ENCODE measurements at regions not wholly inside any gene's neighbourhood (a gene's known extent, or its start where the extent isn't known, plus 50 kb on each side); places are given as distances from the start of the nearest gene placed in this dataset.

DNA sequence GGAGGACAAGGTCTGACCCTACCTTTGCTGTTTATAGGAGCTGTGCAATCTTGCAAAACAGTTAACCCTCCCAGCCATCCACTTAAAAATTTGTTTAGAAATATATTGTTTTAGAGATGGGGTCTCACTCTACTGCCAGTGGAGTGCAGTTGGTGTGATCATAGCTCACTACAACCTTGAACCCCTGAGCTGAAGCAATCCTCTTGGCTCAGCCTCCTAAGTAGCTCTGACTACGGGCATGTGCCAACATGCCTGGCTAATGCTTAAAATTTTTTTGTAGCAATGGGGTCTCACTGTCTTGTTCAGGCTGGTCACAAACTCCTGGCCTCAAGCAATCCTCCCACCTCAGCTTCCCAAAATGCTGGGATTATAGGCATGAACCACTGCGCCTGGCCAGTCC is 120.2 kb upstream of the PJA2 start:
- DNase-seq = no peak

DNA sequence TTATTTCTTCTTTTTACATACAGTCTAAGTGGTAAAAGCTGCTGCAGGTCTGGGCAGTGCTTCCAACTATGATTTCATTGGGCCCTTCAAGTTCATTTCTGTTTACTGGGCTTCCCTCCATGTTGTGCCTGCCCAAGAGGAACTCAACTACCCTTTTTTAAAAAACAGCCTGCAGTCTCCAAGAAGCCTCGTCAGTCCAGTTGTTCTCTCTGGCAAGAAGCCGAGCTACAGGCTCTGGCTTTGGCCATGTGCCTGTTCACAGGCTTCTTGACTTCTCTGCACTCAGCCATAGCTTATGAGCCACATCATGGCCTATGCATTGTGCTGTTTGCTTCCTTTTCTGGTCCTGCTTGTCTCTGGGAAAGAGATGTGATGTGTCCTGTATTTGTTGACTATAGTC is 119.7 kb upstream of the PJA2 start:
- DNase-seq = peak; percentile 10

DNA sequence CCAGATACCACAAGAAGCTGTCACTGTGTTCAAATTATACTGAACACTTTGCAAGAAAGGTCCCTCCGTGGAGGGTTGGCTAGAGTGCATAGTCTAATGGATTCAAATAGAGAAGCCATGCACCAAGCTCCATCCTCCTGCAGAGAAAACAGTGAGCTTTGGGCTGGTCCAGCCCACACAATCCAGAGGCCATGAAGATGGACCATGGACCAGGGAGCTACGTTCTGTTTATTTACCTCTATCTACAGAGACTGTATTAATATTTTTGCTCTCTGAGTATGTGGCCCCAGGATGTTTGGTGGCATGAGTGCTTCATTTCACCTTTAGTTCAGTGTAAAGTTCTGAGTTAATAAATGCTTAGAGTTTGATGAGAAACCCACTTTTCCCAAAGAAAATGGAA is 114.8 kb upstream of the PJA2 start:
- DNase-seq = no peak

DNA sequence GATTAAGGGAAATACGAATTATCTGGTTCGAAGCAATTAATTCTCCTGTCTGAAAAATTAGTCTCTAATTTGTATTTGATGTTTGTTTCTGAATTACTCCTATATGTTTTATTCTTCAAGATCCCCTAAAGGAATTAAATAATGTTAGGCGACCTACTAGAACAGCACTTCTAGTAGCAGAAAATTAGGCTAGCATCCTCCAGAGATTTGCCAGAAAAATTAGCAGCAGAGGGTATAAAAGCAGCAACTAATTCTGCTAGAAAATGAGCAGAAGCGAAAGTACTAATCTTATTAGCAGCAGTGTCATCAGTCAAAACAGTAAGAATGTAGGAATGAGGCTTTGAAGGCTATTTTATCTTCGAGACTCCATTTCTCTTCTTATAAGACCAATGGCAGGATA is 114.3 kb upstream of the PJA2 start:
- DNase-seq = no peak

DNA sequence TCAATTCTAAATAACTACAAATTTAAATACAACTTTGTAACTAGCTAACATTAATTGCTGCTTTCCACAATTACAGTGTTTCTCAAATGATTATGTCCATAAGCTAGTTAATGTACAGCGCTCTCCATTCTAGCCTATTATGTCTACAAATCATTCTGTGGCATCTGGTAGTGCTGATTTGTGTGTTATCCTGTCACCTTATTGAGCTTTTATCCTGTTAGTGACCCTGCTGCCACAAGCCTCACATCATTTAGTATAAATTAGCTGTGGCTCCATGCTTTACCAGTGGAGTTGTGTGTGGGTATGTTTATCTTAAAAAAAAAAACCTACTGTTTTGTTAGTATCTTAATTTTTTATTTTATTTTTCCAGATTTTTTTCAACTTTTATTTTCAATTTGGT is 112.6 kb upstream of the PJA2 start:
- DNase-seq = no peak

DNA sequence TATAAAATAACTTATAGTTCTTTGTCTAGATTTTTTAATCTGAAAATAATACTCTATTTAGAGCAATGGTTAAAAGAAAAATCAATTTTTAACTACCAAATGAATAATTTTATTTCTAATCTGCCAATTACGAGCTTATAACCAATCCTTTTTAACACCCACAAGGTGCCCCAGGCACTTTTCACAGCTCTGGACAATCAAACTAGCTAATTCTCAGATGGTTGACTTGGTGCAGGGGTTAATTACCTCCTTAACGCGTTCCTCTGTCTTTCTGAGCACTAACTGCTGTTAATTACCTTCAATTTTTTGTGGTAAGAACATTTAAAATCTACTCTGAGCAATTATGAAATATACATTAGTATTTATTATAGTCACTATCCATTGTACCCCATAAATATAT is 109.6 kb upstream of the PJA2 start:
- DNase-seq = no peak

DNA sequence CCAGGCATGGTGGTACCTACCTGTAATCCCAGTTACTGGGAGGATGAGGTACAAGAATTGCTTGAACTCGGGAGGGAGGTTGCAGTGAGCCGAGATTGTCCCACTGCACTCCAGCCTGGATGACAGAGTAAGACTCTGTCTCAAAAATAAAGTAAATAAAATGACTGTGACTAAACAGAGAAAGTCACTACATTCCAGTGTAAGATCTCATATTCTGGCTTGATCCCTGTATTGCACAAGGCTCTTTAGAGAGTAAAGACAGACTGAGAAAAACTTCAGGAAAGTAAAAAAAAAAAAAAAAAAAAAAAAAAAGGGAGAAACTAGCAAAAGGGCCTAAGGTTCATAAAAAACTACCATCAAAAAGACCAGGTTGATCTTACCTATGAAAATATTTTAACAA is 106.6 kb upstream of the PJA2 start:
- DNase-seq = no peak

DNA sequence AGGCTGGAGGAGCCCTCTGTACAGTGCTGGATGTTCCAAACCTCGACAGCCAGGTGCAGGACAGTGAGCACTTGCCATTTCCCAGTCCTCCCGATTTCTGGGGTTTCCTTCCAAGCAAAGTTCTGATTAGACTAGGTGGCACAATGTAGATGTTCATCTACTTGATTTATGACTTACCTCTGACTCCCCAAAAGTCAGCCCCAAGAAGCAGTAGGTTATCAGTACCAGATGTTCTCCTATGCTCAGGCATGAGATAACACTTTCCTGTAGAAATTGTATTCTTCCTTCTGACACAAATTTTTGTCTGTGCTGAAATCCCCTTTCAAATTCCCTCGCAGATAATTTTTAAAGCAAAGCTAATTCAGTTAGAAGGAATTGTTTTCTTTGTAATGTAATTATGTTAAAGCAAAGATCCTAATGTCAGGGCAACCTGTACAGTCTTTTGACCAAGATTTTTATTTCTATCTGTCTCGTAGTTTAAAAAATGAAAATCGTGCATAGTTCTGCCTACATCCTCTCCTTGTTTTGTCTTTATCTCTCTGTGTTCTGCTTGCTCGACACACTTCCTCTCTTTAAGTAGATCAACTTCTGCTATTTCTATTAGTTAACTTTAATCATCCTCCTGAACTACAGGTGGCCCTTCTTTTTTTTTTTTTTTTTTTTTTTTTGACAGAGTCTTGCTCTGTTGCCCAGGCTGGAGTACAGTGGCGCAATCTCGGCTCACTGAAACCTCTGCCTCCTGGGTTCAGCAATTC is 102.4 kb upstream of the PJA2 start:
- no peak for DNase-seq

DNA sequence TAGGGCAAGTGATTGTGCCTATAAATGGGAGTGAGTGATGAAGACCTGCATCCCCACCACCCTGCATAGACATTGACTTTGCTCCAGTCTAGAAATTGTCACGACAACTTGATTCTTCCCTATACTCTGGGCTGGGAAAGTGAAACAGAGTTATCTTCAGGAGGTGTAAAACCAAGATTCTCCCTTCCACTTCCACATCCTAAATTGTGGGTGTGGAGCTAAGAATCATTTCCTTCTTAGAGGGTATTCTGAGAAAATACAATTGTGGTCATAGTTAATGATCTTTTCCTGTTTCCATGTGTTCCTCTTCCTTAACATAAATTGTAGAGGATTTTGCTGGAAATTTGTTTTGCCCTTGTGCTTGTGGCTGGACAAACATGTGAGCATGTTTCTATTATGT is 96.8 kb upstream of the PJA2 start:
- no peak for DNase-seq

DNA sequence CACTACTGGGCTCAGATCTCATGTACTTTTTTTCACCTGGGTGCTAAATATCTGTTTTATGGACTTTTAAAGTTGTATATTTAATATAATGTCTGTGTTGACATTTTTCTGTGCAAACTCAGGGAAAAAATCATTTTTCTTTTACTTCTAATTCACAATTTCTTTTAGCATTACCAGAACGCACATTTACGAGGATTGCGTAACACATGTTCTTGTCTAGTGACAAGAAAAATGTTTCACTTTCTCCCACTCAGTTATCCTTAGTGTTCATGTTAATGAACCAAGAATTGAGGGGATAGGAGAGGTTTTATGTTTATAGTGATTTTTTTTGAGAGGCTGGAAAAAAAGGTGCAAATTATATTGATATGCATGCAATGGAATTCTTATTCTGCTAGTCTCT is 86.3 kb upstream of the PJA2 start:
- DNase-seq = no peak

DNA sequence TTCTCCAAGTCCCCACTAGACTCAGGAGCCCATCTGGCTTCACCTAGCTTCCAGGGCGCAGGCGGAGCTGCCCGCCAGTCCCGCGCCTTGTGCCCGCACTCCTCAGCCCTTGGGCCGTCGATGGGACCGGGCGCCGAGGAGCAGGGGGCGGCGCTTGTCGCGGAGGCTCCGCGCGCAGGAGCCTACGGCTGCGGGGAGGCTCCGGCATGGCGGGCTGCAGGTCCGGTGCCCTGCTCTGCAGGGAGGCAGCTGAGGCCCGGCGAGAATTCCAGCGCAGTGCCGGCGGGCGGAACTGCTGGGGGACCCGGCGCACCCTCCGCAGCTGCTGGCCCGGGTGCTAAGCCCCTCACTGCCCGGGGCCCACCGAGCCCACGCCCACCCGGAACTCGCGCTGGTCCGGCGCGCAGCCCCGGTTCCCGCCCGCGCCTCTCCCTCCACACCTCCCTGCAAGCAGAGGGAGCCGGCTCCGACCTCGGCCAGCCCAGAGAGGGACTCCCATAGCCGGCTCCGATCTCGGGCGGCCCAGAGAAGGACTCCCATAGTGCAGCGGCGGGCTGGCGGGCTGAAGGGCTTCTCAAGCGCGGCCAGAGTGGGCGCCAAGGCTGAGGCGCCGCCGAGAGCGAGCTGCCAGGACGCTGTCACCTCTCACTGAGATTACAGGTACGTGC is 78.1 kb upstream of the PJA2 start:
- DNase-seq = no peak

DNA sequence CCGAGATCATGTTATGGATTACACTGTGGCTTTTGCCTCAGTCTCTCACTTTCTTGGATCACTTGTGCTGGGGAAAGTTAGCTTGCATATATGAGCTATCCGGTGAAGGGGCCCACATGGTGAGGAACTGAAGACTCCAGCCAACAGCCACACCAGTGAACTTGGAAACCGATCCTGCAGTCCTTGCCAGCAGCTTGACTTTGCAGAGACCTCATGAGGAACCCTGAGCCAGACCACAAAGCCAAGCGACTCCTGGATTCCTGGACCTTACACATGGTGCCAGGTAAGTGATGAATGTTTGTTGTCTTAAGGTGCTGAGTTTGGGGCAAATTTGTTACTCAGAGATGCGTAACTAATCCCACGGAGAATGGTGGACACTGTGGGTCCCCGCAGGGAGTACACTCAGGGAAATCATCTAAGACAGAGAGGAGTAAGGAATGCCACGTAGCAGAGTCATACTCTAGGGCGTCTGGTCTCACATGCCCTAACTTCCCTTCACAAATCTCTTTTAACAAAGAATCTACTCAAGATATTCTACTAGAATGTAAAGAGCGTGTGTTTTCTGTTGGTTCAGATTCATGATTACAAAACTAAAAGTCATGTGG is 76.5 kb upstream of the PJA2 start:
- no peak for DNase-seq

DNA sequence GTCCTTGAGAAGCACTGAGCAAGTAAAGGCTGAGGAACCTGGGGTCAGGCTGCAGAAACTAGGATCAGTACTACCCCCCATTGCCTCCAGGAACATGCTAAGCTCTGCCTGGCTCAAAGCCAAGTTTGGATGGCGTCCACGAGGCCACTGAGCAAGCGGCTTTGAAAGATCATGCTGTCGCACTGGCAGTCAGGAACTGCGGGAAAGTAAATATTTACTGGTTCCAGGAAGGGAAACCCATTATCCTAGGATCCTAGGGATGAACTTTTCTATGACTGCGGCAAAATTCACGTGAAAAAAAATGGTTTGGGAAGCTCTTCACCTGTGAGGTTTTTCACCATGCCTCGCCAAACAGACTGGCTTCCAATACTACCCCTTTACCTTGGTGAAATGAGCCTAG is 75.3 kb upstream of the PJA2 start:
- peak; percentile 56 for DNase-seq

DNA sequence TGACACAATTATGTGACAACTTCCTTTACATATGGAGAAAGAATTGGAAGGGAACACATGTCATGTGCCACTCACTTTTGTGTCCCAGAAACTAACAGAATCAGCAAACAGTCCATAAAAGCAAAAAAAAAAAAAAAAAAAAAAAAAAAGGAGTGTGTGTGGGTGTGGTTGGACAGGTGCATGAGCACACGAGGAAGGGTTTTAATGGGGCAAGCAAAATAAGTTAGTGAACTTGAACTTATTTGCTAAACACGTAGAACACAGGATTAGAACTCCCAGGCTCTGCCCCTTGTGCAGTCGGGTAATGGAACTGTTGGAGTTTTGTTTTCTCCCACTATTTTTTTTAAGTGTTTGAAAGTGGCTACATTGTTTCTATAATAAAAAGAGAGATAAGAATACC is 74.8 kb upstream of the PJA2 start:
- DNase-seq = no peak

DNA sequence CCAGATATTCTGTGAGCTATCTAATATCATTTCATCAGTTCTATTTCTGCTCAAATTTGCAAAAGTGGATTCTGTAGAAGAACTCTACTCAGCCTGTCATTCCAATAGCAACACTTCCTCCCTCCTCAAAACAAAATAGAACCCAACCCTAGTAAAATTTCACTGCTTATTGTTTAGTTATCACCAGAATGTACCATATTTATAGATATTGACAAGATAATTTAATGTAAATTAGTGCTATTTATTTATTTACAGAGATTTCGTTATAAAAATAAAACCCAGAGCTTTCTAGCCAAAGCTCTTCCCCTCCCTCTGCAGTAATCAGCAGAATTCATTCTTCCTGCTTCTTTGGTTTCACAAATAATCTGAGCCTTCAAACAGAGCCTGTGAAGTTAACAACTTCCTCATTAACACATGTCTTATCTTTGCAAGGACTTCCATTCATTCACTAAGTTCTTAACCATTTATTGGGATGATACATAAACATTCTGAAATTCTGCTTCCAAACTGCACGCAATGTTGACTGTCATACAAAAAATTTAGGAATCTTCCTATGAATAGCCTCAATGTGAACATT is 73.7 kb upstream of the PJA2 start:
- DNase-seq = no peak

DNA sequence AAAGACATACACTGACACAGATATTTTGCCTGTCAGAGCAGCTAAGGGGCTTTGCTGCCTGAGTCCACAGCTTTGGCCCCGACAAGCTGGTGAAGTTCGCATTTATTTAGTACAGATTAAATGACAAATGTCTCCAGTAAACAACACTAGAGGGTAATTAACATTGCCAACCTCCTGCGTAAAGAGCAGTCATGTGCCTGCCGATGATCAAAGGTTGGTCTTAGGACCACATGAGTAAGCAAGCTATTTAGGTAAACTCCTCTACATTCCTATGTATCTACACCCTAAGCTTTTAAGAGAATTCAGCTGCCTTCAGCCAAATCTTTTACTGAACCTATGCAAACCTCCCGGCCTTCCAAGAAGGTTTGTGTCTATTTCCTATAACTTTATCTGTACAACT is 73.0 kb upstream of the PJA2 start:
- no peak for DNase-seq

DNA sequence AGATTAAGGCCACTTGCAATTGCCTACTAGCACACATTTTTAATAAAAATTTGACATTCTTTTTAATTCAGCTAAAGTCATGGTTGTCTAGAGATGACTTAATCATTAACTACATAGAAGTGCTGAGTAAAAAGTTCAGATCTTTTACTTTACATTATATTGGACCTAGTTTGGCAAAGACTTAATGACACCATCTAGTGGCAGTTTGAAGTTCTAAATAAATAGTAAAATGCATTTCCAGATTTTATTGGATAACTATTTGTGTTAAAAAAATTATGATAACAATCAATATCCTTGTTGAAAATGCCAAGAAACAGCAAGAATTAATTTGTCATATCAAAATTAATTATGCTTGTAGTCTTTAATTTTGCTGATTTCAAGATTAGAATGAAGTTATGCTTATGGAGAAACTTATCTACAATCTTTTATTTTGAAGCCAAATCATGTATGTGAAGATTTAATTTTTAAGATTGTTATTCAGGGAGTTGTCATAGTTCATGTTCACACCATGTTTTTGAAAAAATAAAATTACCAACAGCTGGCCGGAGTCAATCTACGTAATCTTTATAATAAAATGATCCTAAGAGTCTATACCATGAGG is 69.6 kb upstream of the PJA2 start:
- DNase-seq = peak; percentile 49

DNA sequence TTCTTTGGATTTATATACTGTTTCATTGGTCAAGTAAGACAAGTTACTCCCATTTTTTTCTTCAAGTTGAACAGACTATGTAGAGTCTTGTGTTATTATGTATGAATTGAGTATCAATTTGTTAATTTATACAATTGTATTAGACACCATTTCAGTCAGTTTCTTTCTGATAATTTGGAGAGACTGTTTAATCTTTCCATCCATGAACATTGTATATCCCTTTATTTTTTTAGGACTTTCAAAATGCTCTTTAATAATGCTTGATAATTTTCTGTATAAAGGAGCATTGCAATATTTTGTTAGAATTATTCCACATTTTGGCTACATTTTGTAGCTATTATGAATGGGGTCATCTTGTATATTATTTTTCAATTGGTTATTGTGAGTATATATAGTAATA is 69.1 kb upstream of the PJA2 start:
- DNase-seq = no peak

DNA sequence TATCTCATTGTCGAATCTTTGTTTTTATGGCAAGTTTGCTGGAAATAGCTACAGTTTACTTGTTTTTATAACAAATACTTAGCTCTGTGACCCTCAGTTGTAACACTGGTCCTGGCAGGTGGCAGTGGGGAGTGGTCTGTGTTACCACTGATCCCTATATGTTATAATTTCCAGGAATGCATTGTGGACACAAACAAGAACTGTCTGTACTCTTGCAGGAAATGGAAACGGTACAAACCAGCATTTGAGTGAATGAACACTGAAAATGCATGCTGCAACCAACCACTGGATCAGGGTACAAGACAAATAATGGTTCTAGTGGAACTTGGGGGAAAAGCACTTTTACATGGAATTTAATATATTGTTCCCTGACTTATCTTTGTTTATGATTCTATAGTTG is 66.5 kb upstream of the PJA2 start:
- DNase-seq = peak; percentile 29

DNA sequence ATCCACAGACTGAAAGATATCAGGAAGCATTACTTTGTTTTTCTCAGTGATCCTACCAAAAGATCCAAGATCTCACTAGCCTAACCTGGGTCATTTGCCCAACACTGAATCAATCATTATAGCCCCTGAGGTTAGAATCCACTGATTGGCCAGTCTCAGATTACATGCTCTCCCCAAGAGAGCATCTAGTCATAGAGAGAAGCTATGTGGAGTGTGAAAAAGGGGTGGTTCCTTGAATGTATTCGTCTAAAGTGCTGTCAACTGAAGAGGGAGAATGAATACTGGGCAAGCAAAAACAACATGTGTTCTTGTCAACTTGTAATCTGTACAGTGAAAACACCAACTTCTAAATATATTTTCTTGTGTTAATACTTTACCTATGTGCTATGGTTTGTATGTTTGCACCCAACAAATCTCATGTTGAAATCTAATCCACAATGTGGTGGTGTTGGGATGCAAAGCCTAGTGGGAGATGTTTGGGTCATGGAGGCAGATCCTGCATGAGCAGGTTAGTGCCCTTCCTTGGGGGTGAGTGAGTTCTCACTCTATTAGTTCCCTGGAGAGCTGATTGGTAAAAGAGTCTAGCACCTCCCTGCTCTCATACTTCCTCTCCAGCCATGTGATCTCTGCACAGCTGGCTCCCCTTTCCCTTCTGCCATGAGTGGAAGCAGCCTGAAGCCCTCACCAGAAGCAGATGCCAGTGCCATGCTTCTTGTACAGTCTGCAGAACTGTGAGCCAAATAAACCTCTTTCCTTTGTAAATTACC is 60.3 kb upstream of the PJA2 start:
- no peak for DNase-seq

DNA sequence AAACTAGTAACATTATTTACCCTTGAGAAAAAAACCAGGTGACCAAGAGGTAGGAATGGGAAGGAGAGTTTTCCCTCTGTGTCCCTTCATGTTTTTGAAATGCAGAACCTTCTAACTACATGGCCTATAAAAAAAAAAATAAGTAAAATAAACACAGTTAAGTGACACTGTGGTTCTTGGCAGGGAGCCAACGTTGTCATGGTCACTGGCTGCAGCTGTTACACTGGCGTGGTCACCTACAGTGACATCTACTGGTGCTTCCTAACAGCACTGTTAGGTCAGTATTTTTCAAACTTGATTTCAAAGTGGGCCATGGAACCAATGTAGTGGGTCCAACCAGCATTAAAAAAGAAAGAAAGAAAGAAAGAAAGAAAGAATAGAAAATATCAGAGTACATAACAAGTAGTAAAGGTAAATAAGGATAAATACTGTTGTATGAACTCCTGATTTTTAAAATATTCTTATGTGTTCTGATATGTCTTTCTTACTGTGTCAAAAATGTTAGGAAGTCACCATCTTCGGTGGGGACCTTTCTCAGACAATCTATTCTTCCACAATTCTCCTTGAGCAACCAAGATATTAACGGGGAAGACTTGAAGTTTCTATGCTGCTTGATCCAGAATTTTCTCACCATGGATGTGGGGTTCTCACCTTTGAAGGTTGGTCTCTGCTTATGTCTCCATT is 59.1 kb upstream of the PJA2 start:
- DNase-seq = peak; percentile 98

DNA sequence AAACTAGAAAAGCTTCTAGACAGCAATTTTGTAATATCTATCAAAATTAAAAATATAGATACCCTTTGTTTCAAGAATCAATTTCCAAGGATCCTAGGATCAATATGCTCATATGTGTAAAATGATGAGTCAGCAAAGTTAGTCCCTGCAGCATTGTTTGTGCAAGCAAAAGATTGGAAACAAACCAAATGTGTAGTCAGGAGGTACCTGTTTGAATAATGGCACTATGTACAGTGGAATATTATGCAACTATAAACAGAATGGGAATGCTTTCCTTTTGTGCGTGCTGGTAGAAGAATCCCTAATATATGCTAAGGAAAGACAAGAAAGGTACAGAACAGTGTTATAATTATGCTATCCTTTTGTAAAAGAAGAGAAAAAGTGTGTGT is 58.5 kb upstream of the PJA2 start:
- DNase-seq = no peak

All from dermis blood vessel endothelial cell (primary cell).